Ovary (tissue), 1 donor: ENCODE measurements at regions not wholly inside any gene's neighbourhood (a gene's known extent, or its start where the extent isn't known, plus 50 kb on each side); places are given as distances from the start of the nearest gene placed in this dataset.

Experiments used
- EP300 ChIP-seq: sonication (generic); formaldehyde crosslinking; IDR thresholded peaks from one replicate; pipeline ENCODE4 v1.6.1; 2017; ENCODE audit warnings: antibody characterized with exemption
- POLR2A ChIP-seq: fragments of 450-650 bp; IDR thresholded peaks from one replicate; pipeline ENCODE4 v1.6.1; 2017; ENCODE audit warnings: antibody characterized with exemption, mild to moderate bottlenecking, moderate library complexity

- TF ChIP-seq POLR2A (no peak), EP300 (no peak)
These were observed 291.3 kb downstream of the RRAGC start for GRCh38 chr1:38568061-38568857.
